ENCODE measurements at regions not wholly inside any gene's neighbourhood (a gene's known extent, or its start where the extent isn't known, plus 50 kb on each side); places are given as distances from the start of the nearest gene placed in this dataset.

GRCh38 chr7:52247518-52247917 lies 787.9 kb upstream of the POM121L12 start:
- no peak for DNase-seq (ENCODE audit: low spot score)
- Histone ChIP-seq H3K36me3 (ENCODE audit: low read depth) (no peaks in the 10 kb centered on the region), H3K9me3 (ENCODE audit: severe bottlenecking) (no peaks in the 10 kb centered on the region), H3K4me3 (ENCODE audit: severe bottlenecking) (no peak overlapping the region), H3K27me3 (ENCODE audit: insufficient read depth, poor library complexity, severe bottlenecking) (no peaks in the 10 kb centered on the region), H3K27ac (ENCODE audit: poor library complexity, severe bottlenecking) (no peak overlapping the region), H3K4me1 (ENCODE audit: insufficient read depth, poor library complexity, severe bottlenecking) (no peaks in the 10 kb centered on the region)
- no peak for ATAC-seq (ENCODE audit: low read depth)
- TF ChIP-seq, protein P1, sequence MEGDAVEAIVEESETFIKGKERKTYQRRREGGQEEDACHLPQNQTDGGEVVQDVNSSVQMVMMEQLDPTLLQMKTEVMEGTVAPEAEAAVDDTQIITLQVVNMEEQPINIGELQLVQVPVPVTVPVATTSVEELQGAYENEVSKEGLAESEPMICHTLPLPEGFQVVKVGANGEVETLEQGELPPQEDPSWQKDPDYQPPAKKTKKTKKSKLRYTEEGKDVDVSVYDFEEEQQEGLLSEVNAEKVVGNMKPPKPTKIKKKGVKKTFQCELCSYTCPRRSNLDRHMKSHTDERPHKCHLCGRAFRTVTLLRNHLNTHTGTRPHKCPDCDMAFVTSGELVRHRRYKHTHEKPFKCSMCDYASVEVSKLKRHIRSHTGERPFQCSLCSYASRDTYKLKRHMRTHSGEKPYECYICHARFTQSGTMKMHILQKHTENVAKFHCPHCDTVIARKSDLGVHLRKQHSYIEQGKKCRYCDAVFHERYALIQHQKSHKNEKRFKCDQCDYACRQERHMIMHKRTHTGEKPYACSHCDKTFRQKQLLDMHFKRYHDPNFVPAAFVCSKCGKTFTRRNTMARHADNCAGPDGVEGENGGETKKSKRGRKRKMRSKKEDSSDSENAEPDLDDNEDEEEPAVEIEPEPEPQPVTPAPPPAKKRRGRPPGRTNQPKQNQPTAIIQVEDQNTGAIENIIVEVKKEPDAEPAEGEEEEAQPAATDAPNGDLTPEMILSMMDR (IDR thresholded peaks at IDR 0.05; ENCODE audit: poor library complexity, severe bottlenecking), result no peak

DNA sequence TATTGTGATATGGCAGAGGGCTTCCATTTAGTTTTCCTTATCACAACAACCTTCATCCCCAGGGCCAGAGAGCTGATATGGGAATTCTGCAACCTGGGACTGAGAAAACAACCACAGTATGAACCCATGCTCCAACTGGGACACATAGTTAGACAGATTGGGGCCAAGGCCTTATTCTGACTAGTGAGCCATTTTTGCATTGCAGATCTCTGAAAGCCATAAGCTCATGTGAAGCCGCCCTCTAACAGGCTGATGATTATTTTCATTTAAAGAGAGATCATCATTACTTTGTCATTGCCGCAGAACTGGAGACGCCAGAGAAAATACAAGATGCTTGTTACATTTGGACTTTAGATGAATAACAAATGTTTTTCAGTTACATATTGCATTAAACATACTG lies 791.7 kb upstream of the POM121L12 start:
- Histone ChIP-seq H3K9me3 (ENCODE audit: severe bottlenecking) (no peaks in the 10 kb centered on the region), H3K4me3 (ENCODE audit: severe bottlenecking) (no peak overlapping the region), H3K4me1 (ENCODE audit: insufficient read depth, poor library complexity, severe bottlenecking) (no peaks in the 10 kb centered on the region), H3K27me3 (ENCODE audit: insufficient read depth, poor library complexity, severe bottlenecking) (no peaks in the 10 kb centered on the region), H3K36me3 (ENCODE audit: low read depth) (no peaks in the 10 kb centered on the region), H3K27ac (ENCODE audit: poor library complexity, severe bottlenecking) (no peak overlapping the region)
- no peak for DNase-seq (ENCODE audit: low spot score)
- no peak for ATAC-seq (ENCODE audit: low read depth)
- TF ChIP-seq, protein P1 (IDR thresholded peaks at IDR 0.05; ENCODE audit: poor library complexity, severe bottlenecking), result no peak

DNA sequence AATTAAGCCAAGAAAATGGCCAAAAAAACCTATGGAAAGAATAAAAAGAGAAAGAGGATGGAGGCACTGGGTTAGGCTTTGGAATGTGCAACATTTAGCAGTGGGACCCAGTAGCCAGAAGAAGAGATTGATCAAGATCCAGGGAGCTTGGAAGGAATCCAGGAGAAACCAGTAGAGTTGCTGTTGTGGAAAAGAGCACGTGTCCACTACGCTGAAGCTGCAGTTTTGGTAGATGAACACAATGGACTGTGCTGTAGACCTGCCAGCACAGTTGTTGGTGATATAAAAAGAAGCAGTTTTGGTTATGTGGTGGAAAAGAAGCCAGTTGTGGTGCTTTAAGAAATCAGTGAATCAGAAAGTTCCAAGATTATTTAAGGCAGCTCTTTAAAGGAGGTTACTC lies 802.2 kb upstream of the POM121L12 start:
- DNase-seq (ENCODE audit: low spot score), result no peak
- TF ChIP-seq, protein P1 (IDR thresholded peaks at IDR 0.05; ENCODE audit: poor library complexity, severe bottlenecking), result no peak
- ATAC-seq (ENCODE audit: low read depth), result no peak
- H3K9me3 ChIP-seq (ENCODE audit: severe bottlenecking), result no peaks in the 10 kb centered on the region
- H3K36me3 ChIP-seq (ENCODE audit: low read depth), result no peaks in the 10 kb centered on the region
- peaks cover 6% of the 10 kb centered on the region for H3K27me3 ChIP-seq (ENCODE audit: insufficient read depth, poor library complexity, severe bottlenecking)
- H3K4me3 ChIP-seq (ENCODE audit: severe bottlenecking), result no peak overlapping the region
- H3K4me1 ChIP-seq (ENCODE audit: insufficient read depth, poor library complexity, severe bottlenecking), result no peaks in the 10 kb centered on the region
- H3K27ac ChIP-seq (ENCODE audit: poor library complexity, severe bottlenecking), result no peak overlapping the region

GRCh38 chr7:52211930-52212329 lies 823.5 kb upstream of the POM121L12 start:
- ATAC-seq (ENCODE audit: low read depth) (no peak), DNase-seq (ENCODE audit: low spot score) (no peak)
- H3K27me3 ChIP-seq (ENCODE audit: insufficient read depth, poor library complexity, severe bottlenecking), result no peaks in the 10 kb centered on the region
- TF ChIP-seq, protein P1 (IDR thresholded peaks at IDR 0.05; ENCODE audit: poor library complexity, severe bottlenecking), result no peak
- no peaks in the 10 kb centered on the region for H3K9me3 ChIP-seq (ENCODE audit: severe bottlenecking)
- H3K4me3 ChIP-seq (ENCODE audit: severe bottlenecking), result no peak overlapping the region
- H3K27ac ChIP-seq (ENCODE audit: poor library complexity, severe bottlenecking), result no peak overlapping the region
- H3K36me3 ChIP-seq (ENCODE audit: low read depth), result no peaks in the 10 kb centered on the region
- no peaks in the 10 kb centered on the region for H3K4me1 ChIP-seq (ENCODE audit: insufficient read depth, poor library complexity, severe bottlenecking)

GRCh38 chr7:52209614-52210013 lies 825.8 kb upstream of the POM121L12 start:
- Histone ChIP-seq H3K27me3 (ENCODE audit: insufficient read depth, poor library complexity, severe bottlenecking) (no peaks in the 10 kb centered on the region), H3K4me3 (ENCODE audit: severe bottlenecking) (no peak overlapping the region), H3K4me1 (ENCODE audit: insufficient read depth, poor library complexity, severe bottlenecking) (no peaks in the 10 kb centered on the region), H3K9me3 (ENCODE audit: severe bottlenecking) (no peaks in the 10 kb centered on the region), H3K27ac (ENCODE audit: poor library complexity, severe bottlenecking) (no peak overlapping the region), H3K36me3 (ENCODE audit: low read depth) (no peaks in the 10 kb centered on the region)
- ATAC-seq (ENCODE audit: low read depth) (no peak), DNase-seq (ENCODE audit: low spot score) (no peak)
- TF ChIP-seq, protein P1 (IDR thresholded peaks at IDR 0.05; ENCODE audit: poor library complexity, severe bottlenecking), result no peak

Data from RWPE2 (cell line).